ENCODE measurements at regions not wholly inside any gene's neighbourhood (a gene's known extent, or its start where the extent isn't known, plus 50 kb on each side); places are given as distances from the start of the nearest gene placed in this dataset.
A peak's percentile ranks its signal among the peaks of the same experiment; 100 is the strongest.
"Not testable (repeated sequence)": the region's sequence is repeated elsewhere in the genome, so short reads cannot be mapped to it uniquely, and the experiment has no call there.

GRCh38 chr11:13183826-13184196, 93.8 kb upstream of the BMAL1 start:
- no peak for DNase-seq

DNA sequence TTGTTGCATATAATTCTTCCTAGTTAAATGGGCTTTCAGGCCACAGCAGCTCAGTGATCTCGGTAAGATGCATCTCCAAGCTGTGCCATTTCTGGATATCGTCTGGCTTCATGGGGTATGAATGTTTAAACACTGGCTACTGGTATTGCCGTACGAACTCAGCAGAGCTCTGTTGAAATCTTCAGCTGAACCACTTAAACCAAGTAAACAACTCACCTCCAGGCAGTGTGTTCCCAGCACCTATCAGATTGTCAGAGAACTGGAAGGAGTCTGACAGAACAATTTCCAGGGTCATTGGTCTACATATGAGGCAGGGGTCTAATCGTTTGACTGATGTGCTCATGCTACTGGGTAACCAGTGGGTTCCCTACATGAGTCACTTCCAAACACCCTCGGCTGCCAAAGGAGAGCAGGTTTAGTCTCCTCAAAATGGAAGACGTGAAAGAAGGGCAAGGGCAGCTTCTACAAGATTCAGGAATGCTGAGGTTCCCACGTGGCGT, 93.2 kb upstream of the BMAL1 start:
- no peak for DNase-seq

GRCh38 chr11:13188179-13188578, 89.4 kb upstream of the BMAL1 start:
- DNase-seq: no peak

DNA sequence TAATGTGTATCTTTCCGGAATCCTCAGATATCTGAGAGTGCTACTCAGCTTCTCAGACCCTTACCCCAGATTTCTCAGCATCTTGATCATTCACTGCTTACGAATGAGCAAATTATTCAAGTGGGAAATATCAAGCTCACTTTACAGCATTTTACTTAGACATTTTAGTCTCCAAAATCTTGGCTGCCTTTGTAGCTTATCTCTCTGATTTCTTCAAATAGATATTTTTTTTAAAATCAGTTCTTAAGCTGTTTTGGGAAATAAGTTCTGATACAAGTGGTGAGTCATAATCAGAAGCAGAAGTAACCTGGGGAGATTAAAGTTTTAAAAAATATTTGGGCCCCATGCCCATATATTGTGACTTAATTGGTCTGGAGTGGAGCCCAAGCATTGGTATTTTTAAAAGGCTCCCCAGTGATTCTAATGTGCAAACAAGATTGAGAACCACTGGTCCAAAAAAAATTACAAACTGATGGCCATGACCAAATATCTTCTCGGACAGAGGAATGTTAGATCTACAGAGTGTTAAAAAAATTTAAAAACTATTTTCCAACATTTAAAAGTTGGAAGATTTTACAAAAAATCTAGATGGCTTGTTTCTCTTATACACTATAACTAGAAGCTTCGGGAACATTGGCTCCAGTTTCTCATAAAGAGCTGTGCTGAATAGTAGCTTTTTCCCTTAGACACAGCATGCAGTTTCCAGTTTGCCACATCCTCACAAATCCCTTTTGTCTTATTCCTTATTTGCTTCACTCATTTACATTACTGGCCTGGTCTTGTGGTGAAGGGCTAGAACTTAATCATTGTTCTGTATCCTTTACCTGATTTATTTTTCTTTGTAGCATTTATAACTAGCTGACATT, 87.8 kb upstream of the BMAL1 start:
- DNase-seq: no peak

DNA sequence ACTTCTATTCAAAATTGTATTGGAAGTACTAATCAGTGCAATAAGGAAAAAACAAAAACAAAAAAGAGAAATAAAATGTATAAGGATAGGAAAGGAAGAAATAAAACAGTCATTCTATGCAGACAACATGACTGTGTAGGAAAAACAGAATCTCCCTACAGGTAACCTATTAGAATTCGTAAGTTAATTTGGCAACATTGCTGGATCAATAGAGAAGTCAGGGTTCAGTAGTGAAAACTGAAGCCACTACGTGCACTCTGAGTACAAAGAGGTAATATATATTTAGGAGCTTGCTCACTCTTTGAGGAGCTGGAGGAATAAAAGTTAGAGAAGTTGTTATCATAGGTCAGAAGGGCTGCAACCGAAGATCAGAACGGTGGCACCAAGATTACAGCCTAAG, 84.0 kb upstream of the BMAL1 start:
- DNase-seq: no peak

DNA sequence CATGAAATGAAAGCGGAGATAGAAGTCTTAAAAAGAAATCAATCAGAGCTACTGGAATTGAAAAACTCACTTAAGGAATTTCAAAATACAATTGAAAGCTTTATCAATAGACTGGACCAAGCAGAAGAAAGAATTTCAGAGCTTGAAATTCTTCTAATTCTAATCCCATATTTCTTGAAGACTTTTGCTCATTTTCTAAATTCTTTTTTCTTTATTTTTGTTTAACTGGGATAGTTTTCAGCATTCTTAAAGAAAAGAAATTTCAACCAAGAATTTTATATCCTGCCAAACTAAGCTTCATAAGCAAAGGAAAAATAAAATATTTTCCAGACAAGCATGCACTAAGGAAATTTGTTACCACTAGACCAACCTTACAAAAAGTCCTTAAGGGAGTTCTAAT, 80.2 kb upstream of the BMAL1 start:
- DNase-seq: not testable (repeated sequence)

DNA sequence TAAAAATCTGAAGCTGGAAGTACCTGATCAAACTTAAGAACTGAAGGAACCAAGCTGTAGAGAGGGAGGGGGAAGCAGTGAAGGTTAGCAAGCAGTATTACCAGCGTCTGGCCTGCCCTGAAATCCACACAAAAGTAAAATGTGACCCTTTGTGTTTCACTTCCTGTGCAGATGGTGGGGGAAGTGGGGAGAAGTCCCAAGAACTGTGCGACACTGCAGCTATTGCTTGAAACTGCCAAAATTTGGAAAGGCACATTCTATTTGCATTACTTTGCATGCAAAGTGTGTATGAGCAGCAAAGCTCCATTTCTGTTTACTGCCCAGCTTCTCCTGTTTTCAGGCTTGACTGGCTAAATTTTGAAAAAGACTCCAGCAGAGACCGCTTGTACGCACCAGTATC, 72.1 kb upstream of the BMAL1 start:
- DNase-seq: peak; percentile 52

DNA sequence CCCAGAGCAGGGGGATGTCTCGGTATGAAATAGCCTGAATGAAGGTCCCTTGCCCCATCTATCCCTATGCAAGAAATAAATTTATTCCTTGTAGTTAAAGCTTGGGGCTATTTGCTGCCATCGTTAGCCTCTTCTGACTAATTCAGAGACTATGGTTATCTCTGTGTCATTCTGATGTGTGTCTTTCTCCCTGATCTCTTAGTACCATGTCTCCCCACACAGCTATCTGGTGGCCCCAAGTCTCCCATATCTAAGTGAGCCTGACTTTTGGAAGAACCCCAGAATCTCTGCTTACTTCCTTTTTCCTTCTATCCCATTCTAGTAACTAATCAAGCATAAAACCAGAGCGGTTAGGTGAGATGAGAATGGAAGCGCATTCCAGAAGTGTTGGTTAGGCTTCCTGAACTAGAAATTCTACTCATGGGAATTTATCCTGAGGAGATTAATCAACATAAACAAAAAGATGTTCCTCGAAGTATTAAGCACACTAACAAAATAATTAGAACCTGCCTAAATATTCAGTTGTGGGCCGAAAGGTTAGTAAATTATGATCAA, 71.4 kb upstream of the BMAL1 start:
- DNase-seq: no peak

DNA sequence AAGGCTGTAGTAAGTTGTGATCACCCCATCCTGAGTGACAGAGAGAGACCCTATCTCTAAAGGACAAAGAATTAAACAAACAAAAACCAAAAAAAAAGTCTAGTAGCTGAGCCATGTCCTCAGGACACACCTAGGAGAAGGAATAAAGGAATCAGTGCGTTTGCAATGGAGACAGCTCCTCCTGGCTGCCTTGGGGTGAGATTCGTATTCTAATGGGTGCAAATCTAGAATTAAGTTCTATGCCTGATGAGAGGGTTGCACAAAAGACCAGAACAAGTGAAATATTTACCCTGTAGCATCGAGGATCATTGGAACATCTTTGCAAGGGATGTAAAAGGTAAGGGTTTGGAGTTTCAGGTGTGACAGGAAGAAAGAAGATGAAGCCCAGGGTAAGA, 70.3 kb upstream of the BMAL1 start:
- DNase-seq: no peak

- DNase-seq: peak; percentile 80
Observed at GRCh38 chr11:13207665-13208594, 69.7 kb upstream of the BMAL1 start.

DNA sequence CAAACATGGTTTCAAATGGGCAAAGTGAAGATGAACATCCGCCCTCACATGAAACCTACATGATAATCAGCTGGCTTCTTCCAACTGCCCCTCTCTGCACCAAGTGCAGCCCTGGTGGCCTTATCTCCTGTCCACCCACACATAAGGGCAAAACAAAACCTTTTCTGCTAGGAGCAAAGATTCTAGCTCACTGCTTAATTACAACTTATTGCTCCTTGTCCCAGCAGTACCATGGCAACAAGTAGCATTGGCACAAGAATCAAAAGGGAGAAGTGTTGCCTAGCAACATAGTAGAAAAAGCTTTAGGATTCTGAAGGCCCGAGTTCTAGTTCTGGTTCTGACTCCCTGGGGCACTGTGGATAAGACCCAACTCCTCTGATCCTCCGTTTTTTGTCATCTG, 68.7 kb upstream of the BMAL1 start:
- peak; percentile 18 for DNase-seq

DNA sequence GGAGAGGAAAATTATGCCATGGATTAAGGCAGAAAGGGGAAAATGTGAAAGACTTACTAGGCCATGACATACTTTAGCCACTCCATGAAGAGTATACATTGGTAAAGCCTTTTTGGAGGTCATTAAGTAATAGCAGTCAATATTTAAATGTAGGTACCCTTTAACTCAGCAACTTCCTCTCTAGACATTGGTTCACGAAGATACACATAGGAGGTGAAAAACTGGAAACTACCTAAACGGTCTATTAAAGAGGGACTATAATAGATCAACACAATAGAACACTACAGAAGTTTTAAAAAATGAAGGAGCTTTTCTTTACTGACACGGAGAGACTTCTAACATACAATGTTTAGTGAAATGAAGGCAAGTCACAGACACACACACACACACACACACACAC, 68.2 kb upstream of the BMAL1 start:
- DNase-seq: no peak

- peak; percentile 88 for DNase-seq
Observed at GRCh38 chr11:13210424-13210823, 67.2 kb upstream of the BMAL1 start.

GRCh38 chr11:13214276-13214675, 63.3 kb upstream of the BMAL1 start:
- DNase-seq: no peak

DNA sequence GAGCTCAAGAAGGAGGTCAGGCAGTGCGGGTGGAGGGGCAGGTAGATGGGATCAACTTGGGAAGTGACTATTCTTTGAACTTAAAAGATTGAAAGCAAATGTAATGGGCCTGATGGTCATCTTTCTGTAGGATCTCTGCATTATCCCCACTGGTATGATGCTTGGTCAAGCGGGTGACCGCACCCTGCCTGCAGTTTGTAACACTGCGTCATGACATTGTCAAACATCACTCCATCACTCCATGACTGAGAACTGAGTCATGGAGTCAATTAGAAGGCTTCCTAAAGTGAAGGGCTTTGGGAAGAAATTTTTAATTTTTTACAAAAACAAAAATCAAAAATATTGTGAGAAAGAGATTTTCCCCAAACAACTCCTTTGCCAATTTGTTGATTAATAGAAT, 62.4 kb upstream of the BMAL1 start:
- DNase-seq: no peak

DNA sequence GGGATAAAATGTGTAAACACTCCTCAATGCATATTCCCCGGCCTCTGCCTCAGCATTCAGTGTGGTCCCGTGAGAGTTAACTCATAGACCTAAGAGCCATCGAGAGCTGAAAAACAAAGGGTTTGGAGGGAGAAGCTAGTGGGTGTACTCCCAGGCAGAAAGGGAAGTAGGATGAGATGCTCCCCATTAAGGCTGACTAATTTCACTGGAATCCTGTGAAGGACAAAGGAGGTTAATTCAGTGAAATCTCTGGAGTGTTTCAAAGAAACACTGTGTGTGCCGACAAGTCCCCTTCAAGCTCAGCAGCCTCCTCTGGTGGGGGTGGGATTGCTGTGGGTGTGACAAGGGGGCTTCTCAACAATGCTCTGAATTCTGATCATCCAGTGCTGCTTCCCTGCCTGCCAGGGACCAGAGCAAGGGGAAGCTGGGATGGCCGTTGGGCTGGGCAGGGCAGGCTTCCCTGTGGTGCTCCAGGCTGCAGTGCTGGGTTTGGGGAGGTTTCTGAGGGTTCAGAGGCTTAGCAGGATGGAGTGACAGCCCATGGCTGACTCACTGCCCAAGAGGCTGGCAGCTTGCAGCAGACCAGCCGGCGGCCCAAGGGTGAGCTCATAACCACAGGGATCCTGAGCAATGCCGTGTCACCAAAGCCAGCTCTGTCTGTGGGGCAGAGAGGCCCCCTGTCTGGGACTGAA, 61.4 kb upstream of the BMAL1 start:
- DNase-seq: peak; percentile 87

GRCh38 chr11:13216711-13217075, 60.9 kb upstream of the BMAL1 start:
- DNase-seq: no peak

GRCh38 chr11:13218685-13219084, 58.9 kb upstream of the BMAL1 start:
- not testable (repeated sequence) for DNase-seq

DNA sequence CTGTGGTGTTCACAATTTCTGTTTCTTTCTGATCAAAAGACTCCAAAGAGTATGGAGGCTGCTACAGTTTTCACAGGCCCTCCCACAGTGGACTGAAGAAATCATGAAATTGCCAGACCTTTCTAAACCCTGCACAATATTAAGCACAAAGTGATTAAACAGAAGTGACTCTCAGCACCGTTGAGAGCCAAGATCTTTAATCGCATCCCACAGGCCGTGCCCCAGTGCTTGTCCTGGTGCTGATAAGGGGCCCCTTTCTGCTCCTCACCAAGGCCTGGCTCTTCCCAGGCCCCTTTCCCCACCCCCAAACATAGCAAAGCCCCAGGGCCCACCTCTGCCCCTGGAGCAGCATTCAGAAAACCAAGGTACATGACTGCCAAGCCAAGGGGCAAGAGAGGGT, 57.4 kb upstream of the BMAL1 start:
- no peak for DNase-seq

GRCh38 chr11:13221722-13222121, 55.9 kb upstream of the BMAL1 start:
- no peak for DNase-seq

- DNase-seq: no peak
Observed at GRCh38 chr11:13222285-13222684, 55.3 kb upstream of the BMAL1 start.

DNA sequence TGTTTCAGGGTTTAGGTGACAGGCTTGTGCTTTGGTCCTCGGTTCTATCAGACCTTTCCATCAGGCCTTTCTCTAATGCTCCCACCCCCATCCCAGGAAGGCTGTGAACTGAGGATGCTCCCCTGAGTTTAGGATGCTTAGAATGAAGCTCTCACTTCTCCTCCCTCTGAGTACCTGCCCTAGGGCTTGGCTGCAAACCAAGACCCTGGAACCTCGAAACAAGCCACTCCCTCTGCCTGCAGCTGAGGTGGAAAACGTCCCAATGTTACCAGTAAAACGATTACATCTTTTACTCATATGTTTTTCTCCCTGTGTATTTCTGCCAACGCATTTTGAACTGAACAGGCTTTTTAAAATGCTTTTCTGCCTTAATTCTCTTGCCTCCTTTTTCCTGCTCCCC, 54.5 kb upstream of the BMAL1 start:
- no peak for DNase-seq

- DNase-seq: no peak
Observed at GRCh38 chr11:13224324-13224723, 53.3 kb upstream of the BMAL1 start.

Data from dermis blood vessel endothelial cell (primary cell).